IPS DF 4.7 (cell line): ENCODE measurements at regions not wholly inside any gene's neighbourhood (a gene's known extent, or its start where the extent isn't known, plus 50 kb on each side); places are given as distances from the start of the nearest gene placed in this dataset.
A peak's percentile ranks its signal among the peaks of the same experiment; 100 is the strongest.

ENCODE experiments used
- DNase-seq: peaks from one replicate; pipeline ENCODE4 v3.0.0-alpha.2; 2013; ENCODE audit warnings: low spot score; ENCODE audit errors: extremely low read depth

DNA sequence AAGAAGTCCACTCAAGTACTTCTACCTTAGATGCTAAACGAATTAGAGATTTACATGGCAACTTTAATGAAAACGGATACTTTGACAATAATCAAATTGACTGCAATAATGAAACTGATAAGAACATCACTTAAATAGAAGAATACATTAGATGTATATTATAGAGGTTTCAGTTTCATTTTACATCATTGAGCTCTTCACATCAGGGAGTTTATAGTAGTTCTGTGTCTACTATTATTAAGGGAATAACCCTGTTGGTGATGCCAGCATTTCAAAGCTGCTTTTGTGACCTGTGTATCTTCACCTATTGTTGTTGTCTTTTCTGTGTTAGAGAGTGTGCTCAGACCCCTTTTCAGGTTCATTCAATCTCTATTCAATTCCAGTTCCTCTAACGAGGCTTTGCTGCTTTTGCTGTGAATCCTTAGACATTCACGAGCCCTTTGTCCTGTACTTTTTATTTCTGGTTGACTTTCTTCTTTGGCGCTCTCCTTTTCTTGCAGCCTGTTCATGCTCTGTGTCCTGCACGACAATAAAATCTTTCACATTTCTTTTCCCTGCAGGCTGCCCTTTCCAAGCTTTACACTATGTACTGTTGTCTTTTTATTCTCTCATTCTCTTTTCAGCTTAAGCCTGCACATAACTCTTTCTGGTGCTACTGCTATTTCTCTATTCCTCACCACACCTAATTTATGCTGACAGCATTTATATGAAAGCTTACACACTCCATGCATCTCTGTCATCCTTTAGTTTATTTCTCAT, 232.1 kb downstream of the CPE start:
- DNase-seq = no peak

DNA sequence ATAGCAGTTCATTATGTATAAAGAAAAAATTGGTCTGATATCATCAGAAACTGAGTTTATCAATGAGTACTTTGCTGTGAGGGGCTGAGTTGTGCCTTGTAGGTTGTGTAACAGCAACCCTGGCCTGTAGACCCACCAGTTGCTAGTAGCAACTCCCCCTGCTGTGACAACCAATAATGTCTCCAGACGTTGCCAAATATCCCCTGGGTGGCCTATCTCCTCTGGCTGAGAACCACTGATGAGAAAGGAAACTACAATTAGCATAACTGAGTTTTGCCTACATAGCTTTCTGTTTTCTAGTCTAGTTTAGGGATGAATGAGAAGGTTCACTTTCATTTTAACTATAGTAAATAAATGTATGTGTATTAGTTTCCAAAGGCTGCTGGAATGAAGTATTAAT, 234.1 kb downstream of the CPE start:
- no peak for DNase-seq

DNA sequence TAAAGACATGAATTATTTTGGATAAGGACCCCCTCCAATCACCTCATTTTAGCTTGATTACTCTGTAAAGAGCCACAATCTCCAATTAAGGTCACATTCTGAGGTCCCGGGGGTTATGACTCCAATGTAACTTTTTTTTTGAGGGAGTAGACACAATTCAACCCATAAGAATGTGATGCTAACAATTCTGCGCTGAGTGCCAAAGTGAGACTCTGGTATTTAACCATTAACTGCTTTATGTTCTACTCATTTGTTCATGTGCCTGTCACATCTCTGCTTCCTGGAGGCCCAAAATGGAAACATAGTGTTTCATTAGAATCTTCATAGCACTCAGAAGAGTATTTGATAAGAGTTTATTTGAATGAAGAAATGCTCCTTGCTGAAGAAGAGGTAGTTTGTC, 234.8 kb downstream of the CPE start:
- DNase-seq = no peak

DNA sequence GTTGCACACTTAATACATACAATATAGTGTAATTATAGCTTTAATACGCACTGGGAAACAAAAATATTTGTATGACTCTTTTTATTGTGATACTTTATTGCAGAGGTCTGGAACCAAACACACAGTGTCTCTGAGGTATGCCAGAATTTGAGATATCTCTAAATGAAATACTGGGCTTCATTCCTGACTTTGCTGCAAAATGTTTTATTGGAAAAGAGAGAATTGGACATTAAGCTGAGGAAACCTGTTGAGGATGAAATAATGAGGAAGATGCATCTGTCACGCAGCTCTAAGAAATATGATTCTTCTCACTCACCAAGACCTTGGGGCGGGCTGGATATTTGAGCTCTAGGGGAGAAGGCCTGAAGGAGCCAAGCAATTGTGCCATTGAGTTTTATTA, 242.1 kb downstream of the CPE start:
- no peak for DNase-seq

DNA sequence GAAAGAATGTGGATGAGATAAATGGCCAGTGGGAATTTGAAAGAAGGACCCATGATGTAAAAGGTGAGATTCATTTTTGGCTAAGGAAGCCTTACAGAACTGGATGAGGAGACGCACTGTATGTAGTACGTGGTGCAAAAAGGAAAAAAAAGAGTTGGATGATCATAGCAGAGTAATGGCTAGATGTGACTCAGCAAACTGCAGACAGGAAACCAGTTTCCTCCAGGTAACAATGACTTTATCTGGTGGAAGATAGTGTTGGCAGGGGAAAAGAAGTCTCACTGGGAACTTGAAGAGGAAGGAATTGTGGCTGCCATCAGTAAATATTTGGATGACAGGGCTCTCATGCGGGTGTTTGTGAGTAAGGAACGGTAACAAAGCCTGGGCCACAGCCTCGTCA, 243.2 kb downstream of the CPE start:
- DNase-seq = no peak

DNA sequence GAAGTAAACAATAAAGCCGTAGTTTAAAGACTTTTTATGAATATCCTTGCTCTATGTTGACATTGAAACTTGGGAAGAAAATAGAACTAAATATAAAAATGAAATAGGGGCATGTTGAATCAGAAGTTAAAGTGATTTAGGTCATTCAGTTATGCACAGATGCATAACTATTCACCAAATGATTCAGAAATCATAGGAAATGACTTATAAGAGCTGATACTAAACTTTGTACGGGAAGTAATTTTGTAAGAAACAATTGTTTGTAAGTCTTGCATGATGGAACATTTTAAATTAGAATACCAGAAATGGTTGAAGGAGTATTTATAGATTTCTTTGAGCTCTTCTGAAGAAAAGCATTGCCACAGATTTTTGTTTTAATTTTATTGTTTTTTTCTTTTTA, 246.5 kb downstream of the CPE start:
- DNase-seq = no peak

DNA sequence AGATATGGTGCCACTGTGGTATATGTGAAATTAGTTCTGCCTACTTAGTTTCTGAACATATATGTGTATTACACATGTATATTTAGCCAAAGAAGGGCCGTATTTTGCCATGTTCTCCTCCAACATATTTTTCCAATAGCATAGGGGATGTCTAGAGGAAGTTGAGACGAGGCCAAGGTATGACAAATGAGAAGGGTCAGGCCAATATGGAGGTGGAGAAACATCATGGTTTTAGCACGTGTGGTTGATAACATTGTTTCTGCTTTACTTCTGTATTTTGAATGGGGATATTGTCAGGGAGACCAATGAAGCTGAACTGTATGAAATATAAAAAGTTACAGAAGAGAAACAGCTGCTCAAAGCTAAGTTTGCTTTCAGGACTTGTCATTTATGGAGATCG, 246.7 kb upstream of the TLL1 start:
- DNase-seq = no peak

DNA sequence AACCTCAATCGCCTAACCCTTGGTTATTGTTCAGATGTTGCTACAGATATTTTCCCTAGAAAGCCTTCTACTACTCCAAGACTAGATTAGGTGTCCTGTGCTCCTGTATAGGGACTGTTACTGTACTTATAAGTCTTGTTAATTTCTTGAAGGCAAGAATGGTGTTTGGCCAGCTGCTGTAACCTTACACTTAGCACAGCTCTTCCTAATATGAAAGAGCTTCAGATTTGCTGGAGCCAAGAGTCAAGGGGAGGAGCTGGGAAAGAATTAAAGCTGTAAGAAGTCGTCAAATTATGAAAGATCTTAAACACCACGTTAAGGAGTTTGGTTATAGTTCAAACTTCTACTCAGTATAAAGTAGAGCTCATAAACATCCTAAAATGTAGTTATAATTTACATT, 245.9 kb upstream of the TLL1 start:
- DNase-seq = no peak

DNA sequence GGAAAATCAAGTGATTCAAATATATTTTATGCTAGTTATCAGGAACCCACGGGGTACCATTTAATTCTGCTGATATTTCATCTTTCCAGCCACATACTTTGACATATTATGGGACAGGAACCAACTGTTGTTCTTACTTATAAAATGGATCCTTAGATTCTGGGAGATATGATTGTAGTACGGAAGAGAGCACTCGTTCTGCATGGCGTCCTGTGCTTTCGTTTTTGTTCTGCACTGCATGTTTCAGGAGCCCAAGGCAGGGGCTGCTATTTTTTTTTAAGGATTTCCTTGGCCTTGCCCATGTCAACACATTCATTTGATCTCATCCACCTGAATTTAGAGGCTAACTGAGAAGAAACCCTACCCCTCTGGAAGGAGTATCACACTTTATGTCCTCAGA, 245.5 kb upstream of the TLL1 start:
- DNase-seq = no peak

DNA sequence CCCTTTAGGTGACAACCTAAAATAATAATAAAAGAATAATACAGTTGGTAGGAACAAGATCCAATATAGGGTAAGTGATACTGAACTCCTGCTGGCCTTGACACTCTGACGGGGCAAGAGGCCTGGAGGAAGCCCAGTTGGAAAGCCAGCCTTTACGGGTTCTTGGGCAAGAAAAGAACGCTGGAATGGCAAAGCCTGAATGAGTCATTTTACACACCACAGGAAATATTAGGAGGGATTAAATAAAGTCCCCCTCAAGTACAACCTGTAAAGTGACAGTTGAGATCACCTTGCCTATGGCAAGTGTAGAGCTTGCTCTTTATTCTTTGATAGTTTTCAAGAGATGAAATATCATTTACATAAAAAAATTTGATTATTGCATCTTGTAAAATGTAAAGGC, 244.5 kb upstream of the TLL1 start:
- no peak for DNase-seq

DNA sequence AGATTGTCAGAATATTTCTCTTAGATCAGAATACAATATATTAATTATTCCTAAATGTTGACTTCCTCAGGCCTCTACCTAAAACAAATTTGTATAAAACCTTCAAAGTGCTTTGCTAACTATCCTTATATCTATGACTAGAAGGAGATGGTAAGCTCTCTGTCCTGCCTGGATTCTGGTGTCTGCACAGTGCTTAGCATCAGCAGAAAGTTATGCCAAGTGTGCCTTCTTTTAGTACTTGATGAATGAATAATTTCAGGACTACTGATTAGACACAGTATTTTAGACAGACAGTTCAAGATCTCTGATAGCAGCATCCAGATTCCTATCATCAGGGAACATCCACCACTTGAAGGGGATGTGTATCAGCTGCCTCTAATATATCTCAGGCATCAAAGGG, 242.4 kb upstream of the TLL1 start:
- DNase-seq = no peak

DNA sequence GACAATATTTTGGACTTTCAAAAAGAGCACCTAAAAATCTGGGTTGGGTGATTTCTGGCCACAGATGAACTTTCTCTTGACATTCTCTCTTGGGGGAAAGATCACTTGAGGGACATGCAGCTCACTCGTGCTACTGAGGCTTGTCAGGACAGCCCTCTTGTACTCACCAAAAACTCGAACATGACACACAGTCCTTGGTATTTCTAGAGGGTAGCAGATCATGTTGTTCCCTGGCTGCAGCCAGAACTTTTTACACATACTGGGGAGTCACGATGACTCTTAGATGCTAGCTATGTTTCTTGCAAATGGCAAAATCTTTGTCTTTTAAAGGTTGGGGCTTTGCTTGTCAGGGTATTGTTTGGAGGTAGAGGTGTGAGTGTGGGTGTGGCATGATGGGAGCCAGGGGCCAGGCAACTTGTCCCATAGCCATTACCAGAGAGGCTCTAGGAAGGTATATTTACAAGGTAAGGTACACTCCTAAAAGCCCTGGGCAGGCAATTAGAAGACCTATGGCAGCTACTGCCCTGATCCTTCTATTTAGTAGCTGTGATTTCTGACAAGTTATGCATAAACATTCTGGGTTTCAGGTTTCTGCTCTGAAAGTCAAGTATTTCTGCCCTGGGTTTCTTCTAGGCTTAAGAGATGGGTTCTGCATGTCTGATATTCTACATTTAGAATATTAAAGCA, 241.7 kb upstream of the TLL1 start:
- DNase-seq = no peak

DNA sequence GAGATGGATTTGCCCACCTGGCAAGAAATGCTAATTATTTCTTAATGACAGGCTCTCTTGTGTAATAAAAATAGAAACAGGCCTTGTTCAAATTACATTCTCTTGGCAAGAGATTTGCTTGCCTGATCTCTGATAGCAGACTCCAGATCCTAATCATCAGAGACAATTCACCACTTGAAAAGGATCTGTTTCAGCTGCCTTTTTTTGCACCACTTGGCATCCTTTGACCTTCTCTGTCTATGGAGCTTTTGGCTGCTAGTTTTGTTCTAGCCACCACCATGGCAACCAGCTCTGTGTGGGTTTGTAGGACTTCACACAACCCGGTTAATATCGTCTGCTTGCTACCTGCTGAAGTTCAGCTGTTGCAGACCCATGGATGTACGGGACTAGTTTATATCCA, 241.1 kb upstream of the TLL1 start:
- DNase-seq = no peak

DNA sequence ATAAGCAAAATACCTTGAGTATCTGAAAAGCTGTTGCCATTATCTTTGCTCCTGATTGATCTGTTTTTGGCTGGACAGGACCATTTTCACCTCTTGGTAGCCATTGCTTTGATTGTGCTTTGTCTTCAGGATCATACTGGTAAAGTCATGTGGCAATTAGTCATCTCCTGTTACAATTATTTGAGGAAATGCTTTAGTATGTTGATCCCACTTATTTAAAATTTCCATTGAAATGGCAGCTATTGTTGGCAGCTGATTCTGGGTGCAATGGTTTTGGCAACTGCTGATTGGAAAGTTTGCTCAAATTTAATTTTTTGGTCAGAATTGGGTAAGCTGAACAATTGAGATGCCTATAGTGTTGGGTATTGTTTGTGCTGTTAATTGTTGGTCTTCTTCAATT, 238.3 kb upstream of the TLL1 start:
- no peak for DNase-seq

DNA sequence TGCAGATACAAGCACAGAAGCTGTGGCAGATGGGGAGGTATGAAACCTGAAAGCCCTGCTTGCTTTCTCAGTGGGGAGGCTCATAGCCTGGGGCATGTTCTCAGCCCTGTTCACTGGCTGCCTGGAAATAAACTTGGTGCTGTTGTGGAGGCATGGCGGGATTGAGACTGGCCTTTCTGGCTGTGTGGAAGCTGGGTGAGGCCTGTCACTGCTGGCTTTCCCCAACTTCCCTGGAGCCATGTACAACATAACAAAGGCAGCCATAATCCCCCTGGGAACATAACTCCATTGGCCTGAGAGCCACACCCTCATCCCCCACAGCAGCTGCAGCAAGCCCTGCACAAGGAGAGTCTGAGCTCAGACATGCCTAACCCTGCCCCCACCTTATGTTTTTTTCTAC, 237.7 kb upstream of the TLL1 start:
- DNase-seq = no peak

DNA sequence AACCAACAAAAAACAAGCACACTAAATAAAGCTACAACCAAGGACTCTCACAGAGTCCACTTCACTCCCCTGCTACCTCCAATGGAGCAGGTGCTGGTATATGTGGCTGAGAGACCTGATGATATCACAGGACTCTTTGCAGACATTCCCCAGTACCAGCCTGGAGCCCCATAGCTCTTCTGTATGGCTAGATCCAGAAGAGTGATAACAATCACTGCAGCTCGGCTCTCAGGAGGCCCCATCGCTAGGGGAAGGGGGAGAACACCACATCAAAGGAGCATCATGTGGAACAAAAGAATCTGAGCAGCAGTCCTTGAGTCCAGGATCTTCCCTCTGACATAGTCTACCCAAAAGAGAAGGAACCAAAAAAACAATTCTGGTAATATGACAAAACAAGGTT, 237.1 kb upstream of the TLL1 start:
- no peak for DNase-seq

DNA sequence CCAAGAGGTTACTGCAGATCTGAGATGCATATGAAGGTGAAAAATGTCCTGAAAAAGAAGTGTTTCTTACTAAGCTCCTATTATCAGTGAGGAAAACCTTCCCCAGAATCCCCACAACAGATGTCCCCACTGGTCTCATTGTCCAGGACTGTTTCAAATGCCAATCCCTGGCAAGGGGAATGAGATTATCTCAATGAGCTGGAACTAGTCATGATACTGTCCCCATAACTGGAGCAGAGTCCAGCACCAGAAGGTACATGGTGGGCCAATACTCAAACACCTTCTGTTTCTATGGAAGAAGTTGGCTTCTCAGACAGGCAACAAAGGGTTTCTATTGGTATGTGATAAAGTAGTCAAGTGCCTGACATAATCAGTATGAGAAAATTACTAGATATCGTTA, 221.1 kb upstream of the TLL1 start:
- DNase-seq = no peak

DNA sequence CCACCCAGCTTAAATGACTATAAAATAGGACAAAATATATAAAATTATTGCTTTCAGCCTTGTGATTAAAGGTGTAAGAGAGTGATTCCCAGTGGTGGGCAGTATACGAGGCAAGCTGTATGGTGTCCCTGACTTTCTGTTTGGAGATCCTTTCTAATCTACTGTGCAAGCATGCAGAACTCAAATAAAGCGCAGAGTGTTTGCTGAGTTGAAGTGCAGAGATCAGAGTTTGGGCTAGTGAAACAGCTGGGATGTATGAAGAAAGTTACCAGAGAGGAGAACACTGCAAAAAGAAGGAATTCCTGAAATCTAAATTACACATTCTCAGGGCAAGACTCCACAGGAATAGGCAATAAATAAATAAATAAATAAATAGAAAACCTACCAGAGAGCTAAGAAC, 218.5 kb upstream of the TLL1 start:
- no peak for DNase-seq

DNA sequence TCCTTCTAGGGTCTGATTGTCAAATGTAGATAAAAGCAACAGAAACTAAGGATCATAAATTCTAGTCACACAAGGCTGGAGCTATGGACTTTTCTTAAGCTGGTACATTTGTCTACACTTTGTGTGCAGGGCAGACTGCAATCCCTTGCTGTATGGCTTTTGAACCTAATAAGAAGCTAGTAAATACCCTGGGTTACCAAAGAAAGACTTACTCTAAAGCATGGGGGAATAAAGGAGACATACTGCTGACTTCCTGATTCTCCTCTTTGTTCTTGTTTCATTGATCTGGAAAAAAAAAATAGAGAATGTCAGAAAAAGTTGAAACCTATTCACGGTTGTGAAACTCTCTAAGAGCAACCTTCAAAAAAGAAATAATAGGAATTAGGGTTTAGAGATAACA, 216.6 kb upstream of the TLL1 start:
- DNase-seq = no peak

DNA sequence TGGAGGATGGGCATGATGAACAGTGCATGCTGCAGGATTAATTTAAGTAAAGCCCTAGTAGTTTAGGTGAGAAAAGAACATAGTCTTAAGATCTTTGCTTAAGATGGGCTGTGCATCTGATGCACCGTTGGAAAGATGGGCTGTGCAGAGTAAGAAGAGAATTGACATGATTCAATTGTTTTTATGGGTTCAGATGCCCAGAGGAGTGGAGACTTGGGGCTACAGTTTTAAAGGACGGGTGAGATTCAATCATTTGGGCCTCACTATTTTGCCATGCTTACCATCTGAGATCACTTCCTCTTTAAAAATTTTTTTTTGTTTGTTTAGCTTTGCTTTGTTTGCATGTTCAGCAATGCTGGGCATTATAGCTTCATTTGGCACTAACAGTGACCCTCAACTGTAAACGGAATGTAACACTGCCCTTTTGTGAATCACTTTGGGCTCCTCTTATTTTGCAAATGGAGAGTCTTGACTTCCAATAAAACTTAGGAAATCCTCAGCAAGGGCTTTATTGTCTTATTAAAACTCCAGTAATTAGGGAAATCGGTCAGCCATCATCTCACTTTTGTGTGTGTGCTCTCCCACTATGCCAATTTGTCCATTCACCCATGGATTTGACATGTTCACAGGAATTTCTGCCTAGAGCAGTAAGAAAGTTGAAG, 216.1 kb upstream of the TLL1 start:
- DNase-seq = peak; percentile 19

DNA sequence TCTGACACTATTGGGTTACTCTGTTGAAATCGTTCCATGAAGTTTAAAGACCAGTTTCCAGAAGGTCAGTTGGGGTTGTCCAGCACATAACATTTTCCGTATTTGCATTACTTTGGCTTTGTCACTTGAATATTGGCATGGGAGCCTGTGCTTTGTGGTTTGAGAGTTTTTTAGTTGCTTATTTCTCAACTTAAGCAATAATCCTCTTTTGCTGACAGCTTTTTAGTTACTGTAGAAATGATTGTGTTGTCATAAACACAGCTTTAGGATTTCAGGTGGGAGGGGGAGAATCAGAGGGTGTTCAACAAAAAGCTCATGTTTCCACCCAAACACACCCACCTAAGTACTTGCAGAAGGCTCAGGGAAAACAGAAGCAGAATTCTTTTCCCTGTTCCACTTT, 210.7 kb upstream of the TLL1 start:
- DNase-seq = no peak

DNA sequence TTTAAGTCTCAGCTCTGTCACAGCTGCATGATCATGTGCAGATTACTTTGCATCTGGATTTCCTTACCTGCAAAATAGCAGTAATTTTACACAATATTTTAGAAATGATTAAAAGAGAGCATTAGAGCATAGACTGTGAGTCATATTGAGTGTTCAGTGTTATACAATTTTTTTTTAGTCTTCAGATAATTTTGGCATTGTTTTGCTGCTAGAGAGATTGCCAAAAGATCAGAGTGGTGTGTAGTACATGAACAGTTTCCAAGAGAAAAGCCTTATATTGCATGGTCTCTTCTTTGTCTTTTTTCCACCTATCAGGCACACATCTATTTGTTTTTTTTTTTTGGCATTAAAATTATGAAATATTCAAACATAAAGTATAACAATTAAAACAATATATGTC, 209.6 kb upstream of the TLL1 start:
- no peak for DNase-seq

DNA sequence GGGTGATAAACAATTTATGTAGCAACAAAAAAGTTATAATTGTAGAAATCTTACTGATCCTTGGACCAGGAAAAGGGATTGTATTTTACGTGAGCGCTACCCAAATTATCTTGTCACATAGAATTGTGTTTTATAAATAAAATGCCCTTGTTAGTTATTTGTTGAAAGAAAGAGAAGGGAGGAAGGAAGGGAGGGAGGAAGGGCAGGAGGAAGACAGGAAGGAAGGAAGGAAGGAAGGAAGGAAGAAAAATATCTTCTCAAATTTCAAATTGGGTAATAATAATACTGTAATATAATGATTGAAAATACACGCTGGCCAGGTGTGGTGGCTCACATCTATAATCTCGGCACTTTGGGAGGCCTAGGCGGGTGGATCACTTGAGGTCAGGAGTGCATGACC, 206.2 kb upstream of the TLL1 start:
- no peak for DNase-seq
